HG03378 (cell line): ENCODE measurements at regions not wholly inside any gene's neighbourhood (a gene's known extent, or its start where the extent isn't known, plus 50 kb on each side); places are given as distances from the start of the nearest gene placed in this dataset.

Experiments
- ATAC-seq: cut with Tn5 transposase; IDR thresholded peaks from one replicate; pipeline ENCODE4 v1.9.1; 2021; ENCODE audit warnings: mild to moderate bottlenecking, moderate library complexity; ENCODE audit not compliant: unreplicated experiment

DNA sequence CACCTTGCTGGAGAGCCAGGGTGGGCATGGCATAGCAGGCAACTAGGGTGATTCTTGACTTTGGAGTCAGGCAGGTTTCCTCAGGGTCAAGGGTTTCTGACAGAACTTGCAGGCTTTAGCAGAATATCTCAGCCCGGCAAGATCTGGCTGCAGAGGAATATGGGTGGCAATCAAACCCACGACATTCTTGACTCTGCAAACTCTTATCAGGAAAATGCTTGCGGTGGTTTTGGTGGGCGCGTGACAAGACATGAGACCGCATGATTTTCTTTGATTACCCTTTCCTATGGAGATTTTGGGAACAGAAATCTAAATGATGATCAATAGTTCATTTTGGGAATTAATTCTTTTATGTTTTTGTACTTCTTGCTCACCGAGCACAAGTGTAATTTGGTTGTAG lies 449.5 kb downstream of the VRK1 start:
- ATAC-seq = no peak

DNA sequence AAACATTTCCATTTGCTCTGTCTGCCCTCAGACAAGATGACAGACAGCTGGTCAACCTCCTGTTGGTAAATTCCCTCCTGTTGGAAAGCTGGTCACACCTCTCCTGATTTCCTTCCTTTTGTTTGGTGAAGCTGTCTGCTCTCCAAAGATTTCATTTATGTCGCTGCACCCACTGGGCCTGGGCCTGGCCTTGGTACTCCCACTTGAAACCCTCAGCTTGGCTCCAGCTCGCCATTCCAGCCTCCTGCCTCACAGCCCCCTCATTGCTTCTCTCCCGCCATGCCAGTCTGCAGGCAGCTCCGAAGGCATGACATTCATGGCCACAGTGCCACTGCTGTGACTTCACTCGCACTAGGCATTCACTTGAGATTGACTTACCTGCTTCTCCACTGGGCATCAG lies 451.8 kb downstream of the VRK1 start:
- no peak for ATAC-seq

DNA sequence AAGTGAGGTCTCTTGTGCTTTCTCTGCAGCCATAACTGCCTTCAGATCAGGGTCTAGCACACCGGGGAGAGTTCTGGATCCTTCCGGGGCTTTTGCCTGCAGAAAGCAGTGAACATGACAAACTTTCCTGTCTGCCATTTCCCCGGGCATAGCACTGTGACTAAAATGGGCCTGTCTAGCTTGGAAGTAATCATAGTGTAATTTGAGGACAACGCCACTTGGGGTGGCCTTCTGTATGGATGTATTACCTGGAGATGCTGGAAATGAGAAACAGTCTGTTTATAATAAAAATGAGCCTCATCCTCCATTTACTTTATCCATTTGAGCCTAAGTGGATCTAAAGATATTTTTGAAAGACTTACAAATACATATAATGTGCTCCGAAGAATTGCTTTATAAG lies 453.7 kb downstream of the VRK1 start:
- no peak for ATAC-seq

DNA sequence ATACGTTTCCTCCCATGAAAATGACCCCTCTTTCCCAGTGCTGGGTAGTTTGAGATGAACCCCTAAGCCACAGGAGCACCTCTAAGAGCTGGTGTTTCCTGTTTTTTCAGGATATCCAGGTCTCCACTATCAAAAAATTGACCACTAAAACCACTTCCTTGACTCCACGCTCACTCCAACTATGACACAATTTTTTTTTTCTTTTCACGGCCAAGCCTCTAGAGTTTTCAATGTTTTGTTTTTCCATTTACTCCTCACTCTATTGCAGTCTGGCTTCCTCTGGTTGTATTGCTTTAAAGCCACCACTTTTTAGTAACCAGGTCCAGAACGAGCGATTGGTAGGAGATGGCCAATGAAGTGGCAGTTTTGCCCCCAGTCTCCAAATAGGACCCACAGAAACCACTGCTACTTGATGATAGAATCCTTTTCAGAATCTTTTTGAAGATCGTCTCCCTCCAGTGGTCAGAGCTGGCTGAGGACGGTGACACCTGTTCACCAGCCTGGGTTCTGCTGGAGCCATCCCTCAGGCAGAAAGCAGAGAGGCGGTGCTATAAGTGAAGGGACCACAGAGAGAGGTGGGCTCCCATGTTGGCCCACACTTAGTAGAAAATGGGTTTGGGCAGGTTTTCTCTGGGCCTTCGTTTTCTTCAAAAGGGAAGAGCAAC lies 454.4 kb downstream of the VRK1 start:
- ATAC-seq = no peak

DNA sequence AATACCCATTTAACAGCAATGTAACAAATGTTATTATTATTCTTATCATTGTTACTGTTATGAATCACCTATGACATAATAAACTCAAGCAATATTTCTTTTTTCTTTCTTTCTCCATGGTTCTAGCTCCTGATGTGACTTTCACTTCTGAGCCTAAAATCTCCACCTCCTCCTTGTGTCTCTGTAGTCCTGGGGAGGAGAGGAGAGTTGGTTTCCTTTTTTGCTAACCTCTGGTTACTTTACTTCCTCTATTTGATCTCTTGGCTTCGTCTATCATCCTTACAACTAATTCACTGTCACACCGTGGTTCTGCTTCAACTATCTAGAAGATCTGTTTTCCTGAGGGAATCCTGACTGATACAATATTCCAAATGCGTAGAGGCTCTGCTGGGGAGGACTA lies 456.6 kb downstream of the VRK1 start:
- no peak for ATAC-seq

DNA sequence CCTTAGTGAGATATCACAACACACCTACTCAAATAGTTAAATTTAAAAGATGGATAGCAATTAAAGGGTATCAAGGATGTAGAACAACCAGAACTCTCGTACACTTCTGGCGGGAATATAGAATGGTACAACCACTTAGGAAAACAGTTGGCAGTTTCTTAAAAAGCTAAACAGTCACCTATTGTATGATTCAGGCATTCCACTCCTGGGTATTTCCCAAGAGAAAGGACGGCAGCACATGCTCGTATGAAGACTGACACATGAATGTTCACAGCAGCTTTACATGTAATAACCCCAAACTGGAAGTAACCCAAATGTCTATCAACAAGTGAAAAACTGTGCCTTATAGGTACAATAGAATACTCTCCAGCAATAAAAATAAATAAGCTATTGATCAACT lies 465.2 kb downstream of the VRK1 start:
- no peak for ATAC-seq

DNA sequence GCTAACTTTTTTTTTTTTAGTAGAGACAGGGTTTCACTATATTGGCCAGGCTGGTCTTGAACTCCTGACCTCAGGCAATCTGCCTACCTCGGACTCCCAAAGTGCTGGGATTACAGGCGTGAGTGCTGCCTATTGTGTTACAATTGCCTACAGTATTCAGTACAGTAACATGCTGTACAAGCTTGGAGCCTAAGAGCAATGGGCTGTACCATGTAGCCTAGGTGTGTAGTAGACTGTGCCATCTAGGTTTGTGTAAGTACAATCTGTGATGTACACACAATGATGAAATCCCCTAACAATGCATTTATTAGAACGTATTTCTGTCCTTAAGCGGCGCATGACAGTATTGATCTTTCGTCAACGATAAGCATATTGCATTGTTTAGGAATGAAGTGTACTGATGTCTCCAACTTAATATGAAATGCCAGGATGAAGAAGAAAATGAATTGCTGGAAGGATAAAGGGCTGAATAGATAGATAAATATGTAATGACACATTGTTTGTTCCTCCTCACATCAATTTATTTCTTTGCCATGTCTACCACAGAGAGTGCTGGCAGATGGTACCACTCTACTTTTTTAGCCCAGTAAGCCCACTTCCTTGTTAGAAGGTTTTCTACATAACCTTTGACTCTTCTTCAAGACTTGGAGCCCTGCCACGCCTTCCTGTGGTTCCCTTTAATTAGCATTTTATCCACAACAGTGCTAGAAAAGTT lies 467.5 kb downstream of the VRK1 start:
- ATAC-seq = no peak

DNA sequence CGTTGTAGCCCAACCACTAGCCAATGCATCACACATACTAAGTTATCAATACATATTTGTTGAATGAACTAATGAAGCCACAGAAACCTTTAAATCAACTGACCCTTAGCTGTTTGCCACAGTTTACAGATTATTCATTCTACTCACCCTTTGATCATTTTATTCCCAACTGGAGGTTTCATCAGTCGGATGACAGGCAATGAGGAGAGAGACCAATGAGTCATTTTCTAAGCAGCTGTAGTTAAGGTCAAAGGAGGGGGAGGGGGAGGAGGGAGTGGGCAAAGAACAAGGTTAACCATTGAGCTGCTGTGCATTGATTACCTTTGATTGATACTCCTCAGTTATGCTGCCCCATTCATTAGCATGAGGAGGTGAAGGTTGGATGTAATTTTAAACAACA lies 469.5 kb downstream of the VRK1 start:
- ATAC-seq = no peak

DNA sequence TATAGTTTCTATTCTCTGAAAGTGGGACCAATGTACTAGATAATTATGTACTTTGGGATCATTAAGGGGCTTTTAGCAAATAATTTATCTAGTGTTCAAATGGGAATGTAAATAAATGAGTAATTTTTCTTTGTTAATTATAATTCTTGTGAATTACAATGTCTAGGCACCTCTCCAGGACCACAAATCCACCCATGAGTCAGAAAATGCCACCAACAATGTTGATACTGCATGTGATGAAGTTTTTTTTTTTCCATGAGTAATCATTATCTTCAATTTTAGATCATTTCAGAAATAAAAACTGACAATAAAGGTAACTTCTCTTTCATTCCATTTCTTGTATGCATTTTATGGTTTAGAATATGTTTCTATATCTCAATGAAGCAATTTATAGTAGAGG lies 470.3 kb downstream of the VRK1 start:
- no peak for ATAC-seq

DNA sequence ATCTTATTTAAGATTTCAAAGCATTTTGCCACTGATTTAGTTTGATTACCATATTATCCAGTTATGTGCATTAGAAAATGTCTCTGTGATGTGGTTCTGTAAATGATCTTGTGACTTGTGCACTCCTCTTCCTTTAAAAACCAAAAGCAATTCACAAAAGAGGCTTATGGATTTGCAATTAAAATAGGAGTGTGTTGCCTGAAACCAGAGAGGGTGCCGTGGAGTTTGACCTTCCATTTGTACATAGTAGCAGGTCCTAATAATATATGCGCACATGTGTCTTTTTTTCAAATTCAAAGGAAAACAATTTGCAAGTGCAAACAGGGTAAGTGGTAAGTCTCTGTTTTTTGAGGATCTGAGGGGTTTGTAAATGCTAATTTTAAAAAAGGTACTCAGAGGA lies 470.9 kb downstream of the VRK1 start:
- ATAC-seq = no peak

DNA sequence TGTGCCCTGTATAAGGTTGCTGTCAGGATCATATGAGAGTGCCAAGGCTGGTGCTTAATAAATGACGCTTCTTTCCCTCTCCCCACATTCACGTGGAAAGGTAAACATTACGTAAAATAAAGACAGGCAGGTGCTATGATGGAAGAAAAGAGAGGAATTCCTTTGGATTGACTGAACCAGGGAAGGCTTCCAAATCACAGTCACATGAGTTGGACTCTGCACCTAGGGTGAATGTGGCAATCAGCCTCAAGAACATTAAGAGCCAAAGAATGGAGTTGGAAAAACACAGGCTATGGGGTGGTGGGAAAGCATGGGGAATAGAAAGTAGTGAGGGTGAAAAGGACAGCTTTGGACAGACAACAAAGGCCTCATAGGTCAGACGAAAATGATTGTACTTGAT lies 473.1 kb downstream of the VRK1 start:
- no peak for ATAC-seq

DNA sequence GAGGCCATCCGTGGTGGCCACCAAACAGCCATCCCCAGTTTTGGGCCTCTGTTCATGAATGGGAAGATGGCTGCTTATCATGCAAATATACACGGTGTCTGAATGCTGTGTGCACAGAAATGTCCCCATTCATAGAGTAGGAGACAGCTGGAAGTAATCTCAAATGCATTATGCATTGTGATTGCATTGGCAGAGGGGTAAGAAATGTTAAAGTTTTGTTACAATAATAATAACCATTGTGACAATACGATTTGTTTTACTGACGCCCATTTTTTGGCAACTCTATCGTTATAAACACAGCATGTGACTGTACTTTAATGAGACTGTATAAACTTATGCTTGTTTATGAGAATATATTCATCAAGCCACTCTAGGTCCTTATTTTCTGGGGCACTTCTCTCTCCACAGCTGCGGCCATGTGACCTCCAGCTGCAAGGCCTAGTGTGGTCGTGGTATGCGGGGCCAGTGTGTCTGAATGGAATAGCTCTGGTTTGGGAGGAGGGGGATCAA lies 474.3 kb downstream of the VRK1 start:
- no peak for ATAC-seq

DNA sequence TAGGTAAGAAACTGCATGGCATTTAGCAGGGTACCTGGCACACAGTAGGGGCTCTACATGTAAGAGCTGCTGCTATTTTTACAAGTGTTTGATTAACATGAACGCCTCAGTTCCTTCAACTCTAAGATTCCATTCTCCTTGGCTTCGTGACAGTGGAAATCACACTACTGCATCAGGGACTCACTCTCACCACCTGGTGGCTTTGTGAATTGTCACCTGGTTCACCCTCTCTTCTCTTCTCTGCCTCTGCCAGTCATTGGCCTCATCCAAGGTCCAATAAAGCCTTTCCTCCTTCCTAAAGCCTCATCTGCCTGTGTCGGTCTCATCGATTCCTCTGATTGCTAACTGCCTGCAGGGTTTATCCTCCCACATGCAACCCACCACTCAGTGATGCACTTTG lies 476.4 kb downstream of the VRK1 start:
- ATAC-seq = no peak

DNA sequence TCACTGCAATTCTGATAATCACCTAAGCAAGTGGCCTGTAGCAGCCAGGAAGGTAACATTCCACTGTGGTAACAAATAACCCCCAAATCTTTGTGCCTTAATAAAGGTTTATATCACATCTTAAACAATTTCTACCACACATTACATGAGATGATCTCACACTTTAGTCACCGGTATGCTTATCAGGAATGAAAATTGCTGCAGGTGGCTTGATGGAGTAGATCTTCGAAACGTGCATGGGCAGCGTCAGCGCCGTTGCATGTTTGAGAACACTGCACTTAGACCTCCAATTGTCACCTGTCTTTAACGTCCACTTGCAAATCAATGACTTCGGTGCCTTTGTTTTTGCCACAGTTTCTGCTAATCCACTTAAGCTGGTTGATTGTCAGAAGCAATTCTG lies 477.4 kb downstream of the VRK1 start:
- no peak for ATAC-seq

DNA sequence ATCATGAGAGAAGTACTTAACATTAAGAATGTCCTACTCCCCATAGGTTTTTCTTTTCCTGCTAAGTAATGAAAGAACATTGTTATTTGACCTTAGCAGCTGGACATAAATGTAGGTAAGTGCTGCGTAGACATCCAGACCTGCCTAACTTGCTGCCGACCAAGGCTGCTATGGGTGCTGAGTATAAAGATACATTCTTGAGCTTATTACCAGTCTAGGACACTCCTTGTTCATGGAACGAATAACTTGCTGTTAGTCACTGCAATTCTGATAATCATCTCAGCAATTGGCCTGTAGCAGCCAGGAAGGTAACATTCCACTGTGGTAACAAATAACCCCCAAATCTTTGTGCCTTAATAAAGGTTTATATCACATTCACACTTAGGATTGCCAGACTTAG lies 478.1 kb downstream of the VRK1 start:
- ATAC-seq = no peak

DNA sequence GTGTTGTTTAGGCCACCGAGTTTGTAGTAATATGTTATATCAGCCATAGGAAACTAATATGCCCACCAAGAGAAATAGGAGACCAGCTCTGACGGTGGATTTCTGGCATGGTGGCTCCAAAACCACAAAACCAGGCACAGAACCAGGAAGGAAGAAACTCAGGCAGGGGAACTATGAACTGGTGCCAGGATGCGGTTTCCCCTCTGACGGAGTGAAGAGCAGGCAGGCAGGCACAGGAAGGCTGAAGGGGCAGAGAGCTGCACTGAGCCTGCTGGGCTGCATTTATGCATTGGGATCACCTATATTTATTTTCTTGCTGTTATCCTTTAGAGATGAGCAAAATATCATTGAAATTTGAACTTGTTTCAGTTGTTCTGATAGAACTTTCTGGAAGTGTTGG lies 479.4 kb downstream of the VRK1 start:
- ATAC-seq = no peak

DNA sequence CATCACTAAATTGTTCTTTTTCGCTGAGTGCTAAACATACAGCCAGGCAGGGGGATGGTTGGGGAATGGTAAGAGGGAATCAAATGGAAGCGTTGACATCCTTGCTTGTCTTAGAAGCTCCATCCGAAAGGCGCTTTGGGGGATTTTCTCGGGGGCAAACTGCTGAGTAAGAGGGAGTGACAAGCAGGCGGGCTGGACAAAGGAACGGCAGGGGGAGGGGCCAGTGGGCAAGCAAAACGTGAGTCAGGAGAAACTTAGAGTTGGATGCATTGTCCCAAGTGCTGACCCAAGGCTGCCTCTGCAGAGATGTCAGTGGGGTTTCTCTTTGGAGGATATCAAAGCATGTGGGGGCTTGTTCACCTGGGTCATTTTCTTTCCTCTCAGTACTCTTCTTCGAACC lies 480.5 kb downstream of the VRK1 start:
- no peak for ATAC-seq

DNA sequence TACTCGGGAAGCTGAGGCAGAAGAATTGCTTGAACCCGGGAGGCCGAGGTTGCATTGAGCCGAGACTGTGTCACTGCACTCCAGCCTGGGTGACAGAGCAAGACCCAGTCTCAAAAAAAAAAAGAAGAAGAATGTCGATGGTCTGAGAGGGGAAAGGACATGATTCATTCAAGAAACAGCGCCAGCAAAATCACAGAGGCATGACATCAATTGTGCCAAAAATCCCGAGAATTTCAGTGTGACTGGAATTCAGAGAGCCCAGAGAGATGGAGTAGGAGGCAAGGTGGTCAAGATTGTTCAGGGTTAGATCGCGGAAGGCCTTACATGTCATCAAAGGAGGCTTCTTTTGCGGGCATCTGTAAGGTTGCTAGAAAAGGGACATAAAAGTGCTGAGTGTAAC lies 483.3 kb downstream of the VRK1 start:
- no peak for ATAC-seq

DNA sequence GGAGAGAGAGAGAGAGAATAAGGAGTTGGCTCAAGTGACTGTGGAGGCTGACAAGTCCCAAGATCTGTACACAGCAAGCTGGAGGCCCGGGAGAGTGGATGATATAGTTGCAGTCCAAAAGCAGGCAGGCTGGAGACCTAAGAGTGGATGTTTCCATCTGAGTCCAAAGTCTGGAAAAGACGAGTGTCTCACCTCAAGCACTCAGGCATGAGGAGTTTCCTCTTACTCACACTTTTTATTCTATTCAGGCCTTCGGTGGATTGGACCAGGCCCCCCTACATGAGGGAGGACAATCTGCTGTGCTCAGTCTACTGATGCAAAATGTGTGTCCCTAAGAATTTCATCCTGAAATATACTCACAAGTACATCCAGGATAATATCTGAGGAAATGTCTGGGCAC lies 484.6 kb downstream of the VRK1 start:
- ATAC-seq = no peak

DNA sequence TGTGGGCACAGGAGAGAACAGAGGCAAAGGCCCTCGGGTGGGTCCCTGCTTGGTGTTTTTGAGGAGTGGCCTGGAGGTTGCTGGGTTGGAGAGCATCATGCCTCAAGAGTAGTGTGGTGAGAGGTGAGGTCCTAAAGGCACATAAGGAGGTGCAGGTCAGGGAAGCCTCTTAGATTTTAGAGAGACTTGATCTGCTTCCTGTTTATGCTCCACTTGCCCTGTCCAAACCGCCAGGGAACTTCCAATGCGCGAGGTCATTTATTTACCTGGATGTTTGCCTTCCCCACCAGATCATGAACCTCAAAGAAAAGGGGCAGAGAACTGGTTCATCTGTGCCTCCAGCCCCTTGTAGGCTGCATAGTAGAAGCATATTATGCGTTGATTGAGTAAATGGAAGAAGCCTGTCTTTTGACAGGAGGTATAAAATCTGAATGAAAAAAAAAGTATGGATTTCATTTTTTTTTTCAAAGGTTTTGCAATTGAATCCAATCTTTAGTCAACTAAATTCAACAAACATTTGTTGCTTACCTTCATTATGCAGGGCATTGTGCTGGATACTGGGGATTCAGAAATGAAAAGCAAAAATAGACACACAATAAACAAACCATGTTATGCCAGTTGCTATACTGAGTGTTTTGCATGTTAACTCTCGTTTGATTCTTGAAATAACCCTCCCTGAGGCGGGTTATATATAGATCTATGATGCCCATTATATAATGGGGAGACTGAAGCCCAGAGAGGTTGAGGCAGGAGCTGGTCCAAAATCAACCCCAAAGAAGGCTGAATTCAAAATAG lies 485.2 kb downstream of the VRK1 start:
- ATAC-seq = no peak

DNA sequence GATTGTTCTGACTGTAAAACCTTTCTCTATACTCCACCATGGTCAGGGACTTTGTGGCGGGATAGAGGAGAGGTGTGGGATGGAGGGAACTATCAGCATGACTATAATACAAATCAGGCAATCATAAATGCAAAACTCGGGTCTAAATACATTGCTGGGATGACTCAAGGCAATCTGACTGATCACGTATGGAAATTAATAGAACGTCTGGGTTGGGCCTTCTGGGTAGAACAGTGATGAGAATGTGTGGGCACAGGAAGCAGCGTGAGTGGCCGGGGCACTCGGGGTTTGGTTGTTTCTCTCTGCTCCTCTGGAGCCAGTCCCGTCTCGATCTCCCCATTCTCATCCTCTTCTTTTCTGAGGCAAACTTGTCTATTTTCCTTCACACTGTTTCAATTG lies 485.8 kb downstream of the VRK1 start:
- ATAC-seq = no peak

DNA sequence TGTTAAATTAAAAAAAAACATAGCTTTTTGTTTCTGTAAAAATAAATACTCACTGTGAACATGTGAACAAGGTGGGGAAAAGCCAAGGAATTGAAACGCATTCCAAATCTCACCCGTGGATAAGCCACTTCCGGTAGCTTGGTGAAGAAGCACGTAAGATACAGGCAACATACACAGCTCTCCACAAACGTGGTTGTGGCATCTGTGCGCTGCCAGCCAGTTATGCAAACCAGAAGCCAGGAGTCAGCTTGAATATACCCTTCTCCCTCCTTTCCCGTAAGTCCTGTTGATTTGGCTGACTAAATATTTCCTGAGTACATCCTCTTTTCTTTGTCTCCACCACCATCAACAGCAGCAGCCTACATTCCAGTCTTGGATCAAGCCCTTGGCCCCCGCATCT lies 486.2 kb downstream of the VRK1 start:
- no peak for ATAC-seq
